ENCODE measurements at regions not wholly inside any gene's neighbourhood (a gene's known extent, or its start where the extent isn't known, plus 50 kb on each side); places are given as distances from the start of the nearest gene placed in this dataset.

DNA sequence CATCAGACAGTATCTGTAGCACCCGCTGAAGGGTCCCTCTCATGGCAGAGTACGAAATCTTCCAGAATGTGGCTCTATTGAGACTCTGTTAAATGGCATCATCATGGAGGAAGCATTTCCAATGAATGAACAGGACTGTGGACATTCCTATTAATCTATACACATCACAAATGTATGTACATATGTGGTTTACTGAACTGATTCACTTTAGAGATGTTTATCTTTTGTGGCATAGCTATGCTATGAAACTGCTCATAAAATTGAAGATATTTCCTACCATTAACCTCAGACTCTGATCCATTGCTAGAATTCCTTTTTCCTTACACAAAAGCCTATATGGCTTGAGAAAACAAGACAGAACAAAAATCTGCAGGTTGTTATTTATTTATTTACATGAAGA lies 259.6 kb upstream of the RRP15 start:
- DNase-seq, result peak; percentile 21

GRCh38 chr1:218027152-218027551 lies 257.9 kb upstream of the RRP15 start:
- DNase-seq, result no peak

DNA sequence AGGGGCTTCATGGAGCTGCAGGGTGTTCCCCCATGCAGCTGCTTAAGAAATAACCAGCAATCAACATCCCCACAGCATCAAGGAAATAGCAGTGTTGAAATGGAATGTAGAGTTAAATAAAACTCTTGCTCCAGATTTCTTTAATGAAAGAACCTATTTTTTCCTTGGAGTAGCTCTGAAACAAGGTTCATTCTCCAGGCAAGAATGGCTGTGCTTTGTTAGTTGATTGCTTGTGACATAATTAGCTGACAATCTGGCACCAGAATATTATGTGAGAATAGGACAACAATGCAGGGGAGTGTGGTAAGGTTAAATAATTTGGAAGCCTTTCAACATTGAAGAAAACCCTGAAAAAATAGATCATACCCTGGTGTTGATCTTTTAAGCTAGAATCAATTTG lies 254.2 kb upstream of the RRP15 start:
- no peak for DNase-seq

GRCh38 chr1:218031901-218032300 lies 253.2 kb upstream of the RRP15 start:
- no peak for DNase-seq

GRCh38 chr1:218034468-218034867 lies 250.6 kb upstream of the RRP15 start:
- DNase-seq, result no peak

- no peak for DNase-seq
Observed at GRCh38 chr1:218048828-218049420, 236.2 kb upstream of the RRP15 start.

- DNase-seq, result no peak
Observed at GRCh38 chr1:218049641-218050040, 235.5 kb upstream of the RRP15 start.

DNA sequence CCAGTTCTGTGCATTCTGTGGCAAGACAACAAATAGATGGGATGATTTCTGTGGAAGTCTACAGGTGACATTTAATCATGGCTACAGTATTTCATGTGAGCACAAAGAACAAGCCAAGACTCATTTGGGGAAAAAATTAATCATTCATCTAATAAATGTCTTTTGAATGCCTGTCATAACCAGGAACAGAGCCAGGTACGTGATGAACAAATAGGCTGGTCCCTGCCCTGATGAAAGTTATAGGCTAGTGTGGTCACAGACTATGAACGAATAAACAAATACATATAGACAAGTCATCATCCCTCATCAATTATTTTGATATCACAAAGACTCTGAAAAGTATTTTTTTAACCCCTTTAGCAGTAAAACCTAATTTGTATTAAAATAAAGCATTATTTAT lies 226.4 kb upstream of the RRP15 start:
- no peak for DNase-seq

GRCh38 chr1:218064426-218064825 lies 220.7 kb upstream of the RRP15 start:
- no peak for DNase-seq

DNA sequence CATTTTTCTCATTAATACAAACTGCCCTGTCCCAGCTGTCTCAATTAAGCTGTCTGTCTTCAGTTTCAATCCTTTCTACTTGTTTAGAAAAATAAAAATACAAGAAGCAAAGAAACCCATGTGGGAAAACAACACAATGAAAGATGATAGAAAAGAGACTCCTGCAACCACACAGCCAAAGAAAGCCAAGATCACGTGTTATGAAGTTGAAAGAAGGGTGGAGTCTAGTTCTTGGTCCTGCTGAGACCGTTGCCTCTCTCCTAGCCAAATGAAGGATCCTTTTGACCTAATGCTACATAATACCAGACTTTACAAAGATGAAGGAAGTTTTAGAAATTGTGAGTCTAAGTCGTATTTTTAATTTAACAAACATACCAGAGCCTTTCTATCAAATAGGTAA lies 218.8 kb upstream of the RRP15 start:
- DNase-seq, result no peak

DNA sequence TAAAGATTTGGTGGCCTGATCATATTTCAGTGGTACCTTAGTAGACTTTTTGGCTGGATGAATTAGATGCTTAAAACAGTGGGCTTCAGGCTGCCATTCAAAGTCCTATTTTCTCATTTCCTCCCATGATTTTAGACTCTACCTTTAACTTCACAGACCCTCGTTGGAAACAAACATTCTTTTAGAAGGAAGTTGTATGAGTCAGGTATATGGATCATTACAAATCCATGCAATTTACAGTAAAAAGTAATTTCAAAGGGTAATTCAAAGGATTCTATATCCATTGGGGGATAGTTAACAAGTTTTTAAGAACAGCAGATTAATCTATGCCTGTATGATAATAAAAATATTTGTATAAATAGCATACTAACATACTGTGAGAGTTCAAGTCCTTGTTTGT lies 216.9 kb upstream of the RRP15 start:
- no peak for DNase-seq

DNA sequence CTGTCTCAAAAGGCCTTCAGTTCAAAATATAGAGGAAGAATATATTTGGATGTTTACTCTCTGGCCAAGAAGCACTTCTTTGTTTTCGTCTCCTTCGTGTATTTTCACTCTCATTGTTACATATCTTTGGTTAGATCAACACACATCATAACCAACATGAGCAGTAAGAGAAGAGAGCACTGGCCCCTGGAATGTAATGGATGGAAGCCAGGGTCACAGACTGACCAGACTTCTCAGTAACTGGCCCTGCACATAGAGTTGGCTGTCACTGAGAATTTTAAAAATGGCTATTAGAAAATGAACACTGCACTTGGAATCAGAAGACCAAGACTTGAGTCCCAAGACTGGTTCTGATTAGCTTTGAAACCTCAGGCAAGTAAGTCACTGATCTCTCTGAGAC lies 215.9 kb upstream of the RRP15 start:
- no peak for DNase-seq

- no peak for DNase-seq
Observed at GRCh38 chr1:218073062-218073461, 212.0 kb upstream of the RRP15 start.

- DNase-seq, result no peak
Observed at GRCh38 chr1:218078916-218079315, 206.2 kb upstream of the RRP15 start.

- no peak for DNase-seq
Observed at GRCh38 chr1:218079347-218079746, 205.7 kb upstream of the RRP15 start.

GRCh38 chr1:218079820-218080219 lies 205.3 kb upstream of the RRP15 start:
- DNase-seq, result no peak

DNA sequence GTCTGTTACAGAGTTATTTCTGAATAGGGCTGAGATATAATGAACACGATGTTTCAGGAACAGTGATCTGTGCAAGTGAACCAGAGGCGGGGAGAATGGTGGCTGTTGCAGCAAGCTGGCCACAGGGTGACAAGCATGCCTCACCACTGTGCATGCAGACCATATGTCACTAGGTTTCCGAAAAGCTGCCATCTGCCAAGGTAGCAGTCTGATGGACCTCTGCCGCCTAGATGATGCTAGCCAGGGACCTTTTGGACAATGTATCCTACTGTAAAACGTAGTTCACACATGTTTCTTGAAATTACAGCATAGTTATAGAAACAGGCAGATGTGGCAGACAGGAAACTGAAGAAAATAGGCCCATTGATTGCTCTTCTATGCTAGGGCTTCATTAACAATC lies 204.2 kb upstream of the RRP15 start:
- DNase-seq, result no peak

DNA sequence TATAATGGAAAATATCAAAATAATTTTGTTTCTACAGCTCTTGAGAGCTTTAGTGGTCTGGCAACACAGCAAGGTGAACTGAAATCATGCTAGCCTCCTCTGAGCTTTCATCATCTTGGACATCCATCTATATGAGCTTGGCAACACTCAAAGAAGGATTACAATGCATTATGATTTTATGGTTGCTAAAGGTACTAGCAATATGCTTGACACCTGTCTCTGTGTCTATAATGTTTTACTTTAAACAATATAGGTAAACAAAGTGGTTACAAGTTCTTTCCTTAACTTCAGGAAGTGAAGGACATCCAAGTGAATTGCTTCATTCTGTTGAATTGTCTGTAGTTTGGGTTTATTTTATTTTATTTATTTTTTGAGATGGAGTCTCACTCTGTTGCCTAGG lies 203.7 kb upstream of the RRP15 start:
- DNase-seq, result no peak

GRCh38 chr1:218090459-218090858 lies 194.6 kb upstream of the RRP15 start:
- no peak for DNase-seq

- DNase-seq, result no peak
Observed at GRCh38 chr1:218101409-218101808, 183.7 kb upstream of the RRP15 start.

GRCh38 chr1:218108034-218108433 lies 177.1 kb upstream of the RRP15 start:
- no peak for DNase-seq

DNA sequence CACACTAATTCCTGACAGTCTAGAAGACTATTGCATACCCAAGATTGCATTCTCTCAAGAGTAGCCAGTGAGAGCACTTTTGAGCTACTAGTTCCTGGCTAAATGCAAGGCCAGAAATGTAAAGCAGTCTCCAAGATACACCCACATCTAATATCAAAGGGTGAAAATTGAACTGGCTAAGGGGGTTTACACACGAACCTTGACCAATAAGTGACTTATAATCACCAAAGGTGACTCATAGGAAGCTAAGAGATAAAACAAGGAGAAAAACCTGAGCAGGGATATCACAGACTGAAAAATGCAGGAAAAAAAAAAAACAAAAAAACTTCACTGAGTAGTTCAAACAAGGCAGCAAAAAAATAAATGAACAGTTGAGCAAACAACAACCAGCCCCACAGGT lies 172.2 kb upstream of the RRP15 start:
- DNase-seq, result no peak

GRCh38 chr1:218123968-218124367 lies 161.1 kb upstream of the RRP15 start:
- DNase-seq, result no peak

GRCh38 chr1:218135371-218135770 lies 149.7 kb upstream of the RRP15 start:
- DNase-seq, result no peak

DNA sequence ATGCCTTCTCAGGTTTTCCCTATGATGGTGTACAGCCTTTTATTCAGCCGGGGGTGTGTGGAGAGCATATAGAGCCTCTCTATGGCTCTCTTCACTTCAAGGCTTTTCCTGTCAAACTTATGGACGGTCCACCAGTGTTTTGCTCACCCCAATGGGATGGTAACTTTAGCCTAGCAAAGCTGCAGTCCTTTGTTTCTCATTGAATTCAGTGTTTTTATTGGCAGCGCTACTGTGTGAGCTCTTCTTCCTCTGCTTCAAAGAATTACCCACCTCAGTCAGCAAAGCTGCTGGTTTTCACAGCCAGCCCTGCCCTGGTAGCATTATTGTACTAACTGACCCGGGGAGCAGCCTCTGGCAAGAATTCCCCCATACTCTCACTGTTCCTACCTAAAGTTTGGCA lies 145.3 kb upstream of the RRP15 start:
- no peak for DNase-seq

GRCh38 chr1:218156595-218156994 lies 128.5 kb upstream of the RRP15 start:
- DNase-seq, result no peak

Data from amniotic stem cell (primary cell).